GM12878 (cell line): ENCODE measurements at regions not wholly inside any gene's neighbourhood (a gene's known extent, or its start where the extent isn't known, plus 50 kb on each side); places are given as distances from the start of the nearest gene placed in this dataset.

Experiments used
- BACH1 ChIP-seq: fragments of 450-650 bp; IDR thresholded peaks from 2 replicates; pipeline ENCODE4 v1.6.1; 2017; ENCODE audit warnings: mild to moderate bottlenecking, borderline replicate concordance
- CHD4 ChIP-seq: fragments of 200-600 bp; sonication (generic); IDR thresholded peaks from 2 replicates; pipeline ENCODE4 v1.6.1; 2016; ENCODE audit warnings: mild to moderate bottlenecking
- EP300 ChIP-seq, 2 experiments: fragments of 150-350 bp in 1 of 2; IDR thresholded peaks; 2 replicates each; pipeline ENCODE4 v1.6.1; 2011 to 2012; ENCODE audit warnings: low read depth in 2 of 2, low read length in 2 of 2, borderline replicate concordance in 1 of 2, improper control_type of control experiment in 1 of 2, inconsistent platforms in 1 of 2; ENCODE audit not compliant: control insufficient read depth in 1 of 2
- HDAC2 ChIP-seq: fragments of 200-600 bp; sonication (generic); IDR thresholded peaks from 2 replicates; pipeline ENCODE4 v1.6.1; 2017
- NR2C2 ChIP-seq: IDR thresholded peaks from 2 replicates; pipeline ENCODE4 v1.6.1; 2011; ENCODE audit warnings: borderline replicate concordance, low read depth; ENCODE audit not compliant: control insufficient read depth, insufficient read length
- POLR2A ChIP-seq: IDR thresholded peaks from 2 replicates; pipeline ENCODE4 v1.6.1; 2011; ENCODE audit warnings: low read depth, mild to moderate bottlenecking, low read length
- SIX5 ChIP-seq: IDR thresholded peaks from 2 replicates; pipeline ENCODE4 v1.6.1; 2011; ENCODE audit warnings: mild to moderate bottlenecking, low read depth, low read length, moderate library complexity; ENCODE audit not compliant: severe bottlenecking
- YBX1 ChIP-seq: fragments of 450-650 bp; IDR thresholded peaks from 2 replicates; pipeline ENCODE4 v1.6.1; 2016; ENCODE audit warnings: antibody characterized with exemption

DNA sequence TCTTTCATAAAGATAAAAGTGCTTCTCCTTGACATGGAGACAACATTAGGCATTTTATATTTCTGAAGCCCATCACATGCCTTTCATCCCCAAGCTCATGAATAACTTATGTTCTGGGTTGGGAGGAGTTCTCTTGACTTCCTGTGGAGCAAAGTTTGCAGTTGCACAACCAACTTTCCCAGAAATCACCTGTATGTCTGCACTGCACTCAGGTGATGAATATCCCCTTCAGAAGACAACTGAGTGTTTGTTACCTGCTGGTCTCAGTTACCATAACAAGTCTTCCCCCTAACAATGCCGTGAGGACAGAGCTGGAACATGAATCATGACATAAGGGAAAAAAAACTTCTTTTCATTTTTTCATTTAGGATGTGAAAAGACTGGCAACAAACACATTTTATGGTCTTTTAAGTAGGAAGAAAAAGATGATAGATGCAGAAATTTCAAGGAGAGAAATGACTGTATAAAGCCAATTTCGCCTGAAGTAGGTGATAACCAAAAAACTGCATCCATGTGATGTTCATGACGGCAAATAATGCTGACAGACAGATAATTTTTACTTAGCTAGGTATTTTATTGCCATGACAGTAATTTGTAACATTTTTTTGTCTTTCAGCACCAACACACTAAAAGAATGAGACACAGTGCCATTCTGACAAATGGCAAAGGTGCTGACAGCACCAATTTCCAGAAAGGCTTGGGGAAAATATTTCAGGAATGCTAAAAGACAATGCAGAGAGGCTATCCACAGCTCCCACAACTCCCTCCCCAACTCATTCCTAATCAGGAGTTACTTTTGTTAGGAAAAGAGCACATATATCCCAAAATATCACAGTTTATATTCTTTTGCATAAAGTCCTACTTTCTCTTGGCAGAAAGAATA lies 656.3 kb downstream of the PRELID2 start:
- TF ChIP-seq POLR2A (no peak), EP300 (IDR thresholded peaks at IDR 0.05; ENCODE audit: borderline replicate concordance in 1 of 2, control insufficient read depth in 1 of 2, low read depth in 2 of 2, low read length in 2 of 2) (no peak), CHD4 (no peak), YBX1 (no peak), HDAC2 (no peak), BACH1 (no peak), SIX5 (no peak), NR2C2 (no peak)
